ENCODE measurements at regions not wholly inside any gene's neighbourhood (a gene's known extent, or its start where the extent isn't known, plus 50 kb on each side); places are given as distances from the start of the nearest gene placed in this dataset.

GRCh38 chr20:43843096-43843964 lies 71.3 kb upstream of the TOX2 start:
- no peak for DNase-seq
- TF ChIP-seq GATA1 (IDR thresholded peaks at IDR 0.05; ENCODE audit: low read depth, low read length) (no peak), POLR2A (IDR thresholded peaks at IDR 0.05; ENCODE audit: low read length) (no peak)

GRCh38 chr20:43842126-43843020 lies 72.3 kb upstream of the TOX2 start:
- no peak for DNase-seq
- TF ChIP-seq POLR2A (IDR thresholded peaks at IDR 0.05; ENCODE audit: low read length) (no peak), GATA1 (IDR thresholded peaks at IDR 0.05; ENCODE audit: low read depth, low read length) (no peak)

GRCh38 chr20:43840382-43841070 lies 74.1 kb upstream of the TOX2 start:
- peak in 1 of 2 experiments; percentile 12 for DNase-seq
- no peak for TF ChIP-seq POLR2A (IDR thresholded peaks at IDR 0.05; ENCODE audit: low read length)
- no peak for TF ChIP-seq GATA1 (IDR thresholded peaks at IDR 0.05; ENCODE audit: low read depth, low read length)

GRCh38 chr20:43839793-43840199 lies 74.9 kb upstream of the TOX2 start:
- DNase-seq = no peak
- TF ChIP-seq GATA1 (IDR thresholded peaks at IDR 0.05; ENCODE audit: low read depth, low read length) (no peak), POLR2A (IDR thresholded peaks at IDR 0.05; ENCODE audit: low read length) (no peak)

GRCh38 chr20:43838703-43839060 lies 76.0 kb upstream of the TOX2 start:
- no peak for TF ChIP-seq GATA1 (IDR thresholded peaks at IDR 0.05; ENCODE audit: low read depth, low read length)
- TF ChIP-seq POLR2A (IDR thresholded peaks at IDR 0.05; ENCODE audit: low read length) = no peak
- no peak for DNase-seq

GRCh38 chr20:43837856-43838702 lies 76.6 kb upstream of the TOX2 start:
- TF ChIP-seq POLR2A (IDR thresholded peaks at IDR 0.05; ENCODE audit: low read length) = no peak
- TF ChIP-seq GATA1 (IDR thresholded peaks at IDR 0.05; ENCODE audit: low read depth, low read length) = no peak
- no peak for DNase-seq

GRCh38 chr20:43836790-43837189 lies 77.9 kb upstream of the TOX2 start:
- no peak for DNase-seq
- TF ChIP-seq GATA1 (IDR thresholded peaks at IDR 0.05; ENCODE audit: low read depth, low read length) (no peak), POLR2A (IDR thresholded peaks at IDR 0.05; ENCODE audit: low read length) (no peak)

- TF ChIP-seq GATA1 (IDR thresholded peaks at IDR 0.05; ENCODE audit: low read depth, low read length) (no peak), POLR2A (IDR thresholded peaks at IDR 0.05; ENCODE audit: low read length) (no peak)
- no peak for DNase-seq
Observed at GRCh38 chr20:43835944-43836508, 78.6 kb upstream of the TOX2 start.

- no peak for DNase-seq
- TF ChIP-seq POLR2A (IDR thresholded peaks at IDR 0.05; ENCODE audit: low read length) = no peak
- TF ChIP-seq GATA1 (IDR thresholded peaks at IDR 0.05; ENCODE audit: low read depth, low read length) = no peak
Observed at GRCh38 chr20:43833511-43834395, 80.9 kb upstream of the TOX2 start.

GRCh38 chr20:43832961-43833360 lies 81.7 kb upstream of the TOX2 start:
- no peak for DNase-seq
- TF ChIP-seq POLR2A (IDR thresholded peaks at IDR 0.05; ENCODE audit: low read length) (no peak), GATA1 (IDR thresholded peaks at IDR 0.05; ENCODE audit: low read depth, low read length) (no peak)

- no peak for TF ChIP-seq GATA1 (IDR thresholded peaks at IDR 0.05; ENCODE audit: low read depth, low read length)
- TF ChIP-seq POLR2A (IDR thresholded peaks at IDR 0.05; ENCODE audit: low read length) = no peak
Observed at GRCh38 chr20:43832096-43832816, 82.4 kb upstream of the TOX2 start.

More at GRCh38 chr20:43832096-43832816, 82.4 kb upstream of the TOX2 start:
- DNase-seq = no peak
